Neural crest cell (in vitro differentiated cells): ENCODE measurements at regions not wholly inside any gene's neighbourhood (a gene's known extent, or its start where the extent isn't known, plus 50 kb on each side); places are given as distances from the start of the nearest gene placed in this dataset.

Experiments
- DNase-seq: peaks from one replicate; pipeline ENCODE4 v3.0.0; 2021; ENCODE audit warnings: low read depth, mixed read lengths, low spot score
- H3K27ac Mint-ChIP-seq: one replicate; pipeline ENCODE4 v1.8.0; 2021; ENCODE audit warnings: mild to moderate bottlenecking, mixed read lengths; ENCODE audit not compliant: unreplicated experiment
- H3K27me3 Mint-ChIP-seq: 2 replicates; pipeline ENCODE4 v1.8.0; 2021; ENCODE audit warnings: low read depth, mild to moderate bottlenecking, mixed read lengths
- H3K36me3 Mint-ChIP-seq: 2 replicates; pipeline ENCODE4 v1.8.0; 2021; ENCODE audit warnings: low read depth, mild to moderate bottlenecking, mixed read lengths
- H3K4me1 Mint-ChIP-seq: 2 replicates; pipeline ENCODE4 v1.8.0; 2021; ENCODE audit warnings: mixed read lengths
- H3K4me3 Mint-ChIP-seq: one replicate; pipeline ENCODE4 v1.8.0; 2021; ENCODE audit warnings: mild to moderate bottlenecking, mixed read lengths
- H3K9me3 Mint-ChIP-seq: 2 replicates; pipeline ENCODE4 v1.8.0; 2021; ENCODE audit warnings: mixed read lengths
- TF ChIP-seq, protein P1 (sequence below): fragments of 200-600 bp; sonication (generic); conservative IDR thresholded peaks from 2 replicates; pipeline ENCODE4 v1.5.0; 2021; ENCODE audit warnings: antibody characterized with exemption, mild to moderate bottlenecking

DNA sequence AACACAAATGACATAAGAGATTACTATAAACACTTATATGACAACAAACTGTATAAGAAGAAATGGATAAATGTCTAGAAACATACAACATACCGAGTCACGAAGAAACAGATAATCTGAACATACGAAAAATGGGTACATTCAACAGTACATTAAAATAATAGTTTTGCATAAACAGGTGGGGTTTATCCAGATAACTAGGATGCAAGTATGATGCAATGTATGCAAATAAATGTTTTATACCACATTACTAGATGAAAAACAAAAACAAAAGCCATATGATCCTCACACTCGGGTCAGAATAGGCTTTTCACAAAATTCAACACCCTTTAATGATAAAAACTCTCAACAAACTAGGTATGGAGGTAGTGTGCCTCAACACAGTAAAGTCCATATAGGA is 1585.7 kb downstream of the BRINP3 start:
- DNase-seq = no peak
- H3K27ac Mint-ChIP-seq = no peak overlapping the region
- no peak overlapping the region for H3K4me3 Mint-ChIP-seq
- no peaks in the 10 kb centered on the region for H3K36me3 Mint-ChIP-seq
- TF ChIP-seq, protein P1, sequence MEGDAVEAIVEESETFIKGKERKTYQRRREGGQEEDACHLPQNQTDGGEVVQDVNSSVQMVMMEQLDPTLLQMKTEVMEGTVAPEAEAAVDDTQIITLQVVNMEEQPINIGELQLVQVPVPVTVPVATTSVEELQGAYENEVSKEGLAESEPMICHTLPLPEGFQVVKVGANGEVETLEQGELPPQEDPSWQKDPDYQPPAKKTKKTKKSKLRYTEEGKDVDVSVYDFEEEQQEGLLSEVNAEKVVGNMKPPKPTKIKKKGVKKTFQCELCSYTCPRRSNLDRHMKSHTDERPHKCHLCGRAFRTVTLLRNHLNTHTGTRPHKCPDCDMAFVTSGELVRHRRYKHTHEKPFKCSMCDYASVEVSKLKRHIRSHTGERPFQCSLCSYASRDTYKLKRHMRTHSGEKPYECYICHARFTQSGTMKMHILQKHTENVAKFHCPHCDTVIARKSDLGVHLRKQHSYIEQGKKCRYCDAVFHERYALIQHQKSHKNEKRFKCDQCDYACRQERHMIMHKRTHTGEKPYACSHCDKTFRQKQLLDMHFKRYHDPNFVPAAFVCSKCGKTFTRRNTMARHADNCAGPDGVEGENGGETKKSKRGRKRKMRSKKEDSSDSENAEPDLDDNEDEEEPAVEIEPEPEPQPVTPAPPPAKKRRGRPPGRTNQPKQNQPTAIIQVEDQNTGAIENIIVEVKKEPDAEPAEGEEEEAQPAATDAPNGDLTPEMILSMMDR = no peak
- no peaks in the 10 kb centered on the region for H3K4me1 Mint-ChIP-seq
- no peaks in the 10 kb centered on the region for H3K27me3 Mint-ChIP-seq
- no peaks in the 10 kb centered on the region for H3K9me3 Mint-ChIP-seq

DNA sequence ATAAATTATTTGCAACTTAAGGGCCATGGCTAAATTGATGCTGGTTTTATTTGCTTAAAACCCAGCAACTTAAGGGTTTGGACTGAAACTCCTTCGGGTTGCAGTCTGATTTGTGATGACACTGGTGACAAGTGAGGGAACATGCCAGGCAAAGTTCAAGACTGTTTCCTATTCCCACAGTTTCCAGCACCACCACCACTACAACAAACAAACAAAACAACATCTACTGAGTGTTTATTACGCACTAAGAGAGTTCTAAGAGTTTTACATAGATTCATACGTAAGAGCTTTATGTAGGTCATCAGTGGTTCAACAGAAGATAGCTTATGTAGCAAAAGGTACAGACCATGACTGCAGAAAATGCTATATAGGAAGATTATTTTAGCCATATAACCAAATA is 1582.1 kb downstream of the BRINP3 start:
- no peaks in the 10 kb centered on the region for H3K36me3 Mint-ChIP-seq
- H3K4me1 Mint-ChIP-seq = no peaks in the 10 kb centered on the region
- no peak overlapping the region for H3K4me3 Mint-ChIP-seq
- no peak overlapping the region for H3K27ac Mint-ChIP-seq
- H3K9me3 Mint-ChIP-seq = peaks cover 4% of the 10 kb centered on the region
- no peaks in the 10 kb centered on the region for H3K27me3 Mint-ChIP-seq
- TF ChIP-seq, protein P1 = no peak
- DNase-seq = no peak

DNA sequence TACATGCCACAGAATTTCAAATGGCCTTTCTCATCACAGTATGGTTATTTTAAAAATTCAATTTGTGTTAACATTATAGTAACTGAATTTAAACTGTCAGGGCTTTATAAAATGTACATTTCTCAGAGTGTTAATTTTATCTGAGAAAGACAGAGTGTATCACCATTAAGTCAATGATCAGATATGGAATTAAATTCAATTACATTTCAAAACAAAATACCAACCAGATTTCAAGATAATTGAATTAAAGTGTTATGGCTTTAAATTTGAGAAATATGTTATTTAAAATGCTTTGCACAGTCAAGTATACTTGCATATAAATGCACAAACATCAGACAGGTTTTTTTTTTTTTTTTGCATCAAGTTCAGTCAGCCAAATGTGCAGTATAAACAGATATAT is 1574.4 kb downstream of the BRINP3 start:
- Mint-ChIP-seq H3K4me1 (no peaks in the 10 kb centered on the region), H3K4me3 (no peak overlapping the region), H3K36me3 (no peaks in the 10 kb centered on the region), H3K27ac (no peak overlapping the region), H3K27me3 (no peaks in the 10 kb centered on the region), H3K9me3 (no peaks in the 10 kb centered on the region)
- TF ChIP-seq, protein P1 = no peak
- DNase-seq = no peak

DNA sequence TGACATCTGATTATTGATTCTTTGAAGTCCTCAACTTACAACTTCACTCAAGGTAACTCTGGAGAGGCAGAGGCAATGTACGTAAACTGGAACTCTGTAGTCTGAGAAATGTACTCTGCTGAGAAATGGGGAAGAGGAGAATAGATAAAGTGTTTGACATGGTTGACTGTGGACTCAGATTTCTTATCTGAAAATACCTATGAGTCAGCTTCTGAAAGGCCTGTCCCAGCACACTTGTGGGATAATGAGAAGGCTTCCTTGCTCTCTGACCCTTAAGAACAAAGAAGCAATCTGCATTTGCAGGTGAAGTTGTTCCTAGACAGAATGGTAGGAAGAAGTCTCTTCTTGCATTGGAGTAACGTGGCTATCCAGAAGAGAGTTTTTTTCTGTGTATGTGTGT is 1573.5 kb downstream of the BRINP3 start:
- H3K4me3 Mint-ChIP-seq = no peak overlapping the region
- no peaks in the 10 kb centered on the region for H3K36me3 Mint-ChIP-seq
- H3K27me3 Mint-ChIP-seq = no peaks in the 10 kb centered on the region
- no peak for DNase-seq
- TF ChIP-seq, protein P1 = no peak
- H3K4me1 Mint-ChIP-seq = no peaks in the 10 kb centered on the region
- H3K27ac Mint-ChIP-seq = no peak overlapping the region
- H3K9me3 Mint-ChIP-seq = no peaks in the 10 kb centered on the region

DNA sequence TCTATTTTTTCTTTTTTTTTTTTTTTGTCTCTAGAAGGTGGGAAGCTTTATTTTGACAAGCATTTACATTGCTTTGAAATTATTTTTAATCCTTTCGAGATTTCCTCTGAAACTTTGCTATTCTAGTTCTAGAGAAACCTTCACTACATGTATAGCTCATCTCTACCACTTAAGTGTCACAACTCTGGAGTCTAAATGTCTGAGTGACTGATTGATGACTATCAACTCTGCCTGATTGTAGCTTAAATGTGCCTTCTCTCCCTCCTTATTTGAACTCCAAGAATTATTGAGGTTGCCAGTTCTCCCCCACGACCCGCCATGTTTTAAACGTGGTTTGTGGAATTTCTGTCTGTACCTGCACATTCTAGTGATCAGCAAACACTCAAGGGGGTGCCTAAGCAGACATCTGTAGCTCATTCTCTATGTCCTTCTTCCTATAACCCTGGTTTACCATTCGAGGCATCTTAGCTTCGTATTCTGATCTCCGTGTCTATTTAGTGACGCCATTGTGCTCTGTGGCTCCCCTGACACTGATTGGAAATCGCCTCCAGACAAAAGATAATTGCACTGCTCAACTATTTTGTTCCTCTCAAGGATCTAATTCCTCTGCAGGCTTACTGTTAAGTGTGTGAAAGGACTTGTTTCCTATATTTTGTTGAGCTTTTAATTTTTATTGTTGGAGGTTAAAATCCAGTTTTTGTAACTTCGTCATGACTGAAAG is 1570.6 kb downstream of the BRINP3 start:
- H3K36me3 Mint-ChIP-seq = no peaks in the 10 kb centered on the region
- H3K9me3 Mint-ChIP-seq = no peaks in the 10 kb centered on the region
- TF ChIP-seq, protein P1 = no peak
- no peak overlapping the region for H3K4me3 Mint-ChIP-seq
- H3K27ac Mint-ChIP-seq = no peak overlapping the region
- no peaks in the 10 kb centered on the region for H3K27me3 Mint-ChIP-seq
- no peak for DNase-seq
- no peaks in the 10 kb centered on the region for H3K4me1 Mint-ChIP-seq
